ENCODE measurements at regions not wholly inside any gene's neighbourhood (a gene's known extent, or its start where the extent isn't known, plus 50 kb on each side); places are given as distances from the start of the nearest gene placed in this dataset.

DNA sequence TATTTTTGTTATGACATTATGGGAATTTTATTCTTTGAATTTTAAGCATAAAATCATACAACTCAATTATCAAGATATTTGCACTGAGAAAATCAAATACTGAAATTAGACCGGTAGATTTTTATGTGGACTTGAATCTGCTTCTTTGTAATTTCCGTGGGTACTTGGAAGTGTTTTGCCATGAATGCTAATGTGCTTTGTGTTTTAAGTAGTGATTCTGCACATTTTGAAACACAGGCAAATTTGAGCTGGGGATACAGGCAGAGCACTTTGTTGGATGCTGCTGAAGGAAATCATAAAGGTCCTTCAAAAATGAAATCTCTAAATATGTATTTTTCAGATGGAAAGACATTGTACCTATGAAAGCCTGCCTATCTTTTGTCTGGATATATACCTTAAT, 446.3 kb upstream of the POU3F3 start:
- H3K4me1 ChIP-seq: no peaks in the 10 kb centered on the region
- WGBS, 2 donors: 90 to 96% methylated on average over 2 of the region's 2 CpGs
- no peak for ATAC-seq

DNA sequence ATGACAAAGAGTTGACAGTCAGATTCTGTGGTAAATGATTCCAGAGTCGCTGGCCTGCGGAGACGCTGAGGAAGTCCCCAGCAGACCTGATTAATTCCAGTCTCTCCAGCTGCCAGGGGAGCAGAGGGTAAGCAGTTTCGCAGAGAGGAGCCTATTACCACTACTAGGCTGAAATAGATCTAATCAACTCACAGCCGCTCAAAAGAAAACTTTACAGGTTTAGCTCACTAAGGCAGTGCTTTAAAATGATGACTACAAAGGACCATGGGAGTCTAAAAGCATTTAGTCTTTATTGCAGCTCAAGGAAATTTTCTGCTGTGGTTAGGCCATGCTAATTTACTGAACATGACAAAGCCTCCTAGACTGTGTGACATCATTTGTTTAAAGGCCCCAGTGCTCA, 445.6 kb upstream of the POU3F3 start:
- no peak for ATAC-seq
- 27 to 37% methylated on average over 5 of the region's 5 CpGs for WGBS, 2 donors
- intact Hi-C loops (cut with DNase I): no loop called here

More for the DNA sequence above, 446.3 kb upstream of the POU3F3 start:
- intact Hi-C loops (cut with DNase I): no loop called here
- H3K27ac ChIP-seq: no peak overlapping the region
- no peaks in the 10 kb centered on the region for H3K36me3 ChIP-seq
- no peak overlapping the region for H3K4me3 ChIP-seq
- peaks cover 0 to 2% (median 0%) of the 10 kb centered on the region in 11 donors for H3K9me3 ChIP-seq
- peaks cover 0 to 24% (median 9%) of the 10 kb centered on the region in 7 donors for H3K27me3 ChIP-seq
- TF ChIP-seq, protein P1, sequence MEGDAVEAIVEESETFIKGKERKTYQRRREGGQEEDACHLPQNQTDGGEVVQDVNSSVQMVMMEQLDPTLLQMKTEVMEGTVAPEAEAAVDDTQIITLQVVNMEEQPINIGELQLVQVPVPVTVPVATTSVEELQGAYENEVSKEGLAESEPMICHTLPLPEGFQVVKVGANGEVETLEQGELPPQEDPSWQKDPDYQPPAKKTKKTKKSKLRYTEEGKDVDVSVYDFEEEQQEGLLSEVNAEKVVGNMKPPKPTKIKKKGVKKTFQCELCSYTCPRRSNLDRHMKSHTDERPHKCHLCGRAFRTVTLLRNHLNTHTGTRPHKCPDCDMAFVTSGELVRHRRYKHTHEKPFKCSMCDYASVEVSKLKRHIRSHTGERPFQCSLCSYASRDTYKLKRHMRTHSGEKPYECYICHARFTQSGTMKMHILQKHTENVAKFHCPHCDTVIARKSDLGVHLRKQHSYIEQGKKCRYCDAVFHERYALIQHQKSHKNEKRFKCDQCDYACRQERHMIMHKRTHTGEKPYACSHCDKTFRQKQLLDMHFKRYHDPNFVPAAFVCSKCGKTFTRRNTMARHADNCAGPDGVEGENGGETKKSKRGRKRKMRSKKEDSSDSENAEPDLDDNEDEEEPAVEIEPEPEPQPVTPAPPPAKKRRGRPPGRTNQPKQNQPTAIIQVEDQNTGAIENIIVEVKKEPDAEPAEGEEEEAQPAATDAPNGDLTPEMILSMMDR (IDR thresholded peaks at IDR 0.05): no peak
- no peak for DNase-seq

DNA sequence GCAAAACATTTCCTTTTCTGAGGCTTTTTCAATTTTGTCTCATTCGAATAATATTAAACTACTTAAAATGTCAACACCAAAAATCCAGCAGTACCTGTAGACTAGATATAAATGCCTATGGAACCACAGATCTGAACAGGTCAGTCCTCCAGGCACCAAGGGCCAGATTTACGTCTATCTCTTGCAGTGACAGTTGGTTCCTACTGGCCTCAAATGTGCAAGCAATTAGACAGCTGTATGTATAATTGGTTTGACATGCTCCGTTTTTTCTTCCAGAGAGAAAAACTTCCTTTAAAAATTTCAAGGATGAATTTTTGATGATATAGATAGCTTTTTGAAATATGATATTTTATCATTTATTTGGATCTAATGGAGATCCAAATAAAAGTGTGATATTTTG, 443.8 kb upstream of the POU3F3 start:
- intact Hi-C loops (cut with DNase I): no loop called here
- peaks cover 0 to 47% (median 10%) of the 10 kb centered on the region in 7 donors for H3K27me3 ChIP-seq
- ATAC-seq: no peak
- TF ChIP-seq, protein P1 (IDR thresholded peaks at IDR 0.05): no peak
- no peak overlapping the region for H3K4me3 ChIP-seq
- no peaks in the 10 kb centered on the region for H3K4me1 ChIP-seq
- DNase-seq: no peak
- no peak overlapping the region for H3K27ac ChIP-seq
- H3K36me3 ChIP-seq: no peaks in the 10 kb centered on the region
- H3K9me3 ChIP-seq: peaks cover 0 to 2% (median 0%) of the 10 kb centered on the region in 11 donors
- WGBS, 2 donors: 87 to 92% methylated on average over 3 of the region's 3 CpGs

More for the DNA sequence above, 445.6 kb upstream of the POU3F3 start:
- TF ChIP-seq, protein P1 (IDR thresholded peaks at IDR 0.05): no peak
- H3K4me3 ChIP-seq: no peak overlapping the region
- peaks cover 0 to 2% (median 0%) of the 10 kb centered on the region in 11 donors for H3K9me3 ChIP-seq
- peaks cover 0 to 30% (median 9%) of the 10 kb centered on the region in 7 donors for H3K27me3 ChIP-seq
- DNase-seq: no peak
- no peak overlapping the region for H3K27ac ChIP-seq
- no peaks in the 10 kb centered on the region for H3K36me3 ChIP-seq
- no peaks in the 10 kb centered on the region for H3K4me1 ChIP-seq

DNA sequence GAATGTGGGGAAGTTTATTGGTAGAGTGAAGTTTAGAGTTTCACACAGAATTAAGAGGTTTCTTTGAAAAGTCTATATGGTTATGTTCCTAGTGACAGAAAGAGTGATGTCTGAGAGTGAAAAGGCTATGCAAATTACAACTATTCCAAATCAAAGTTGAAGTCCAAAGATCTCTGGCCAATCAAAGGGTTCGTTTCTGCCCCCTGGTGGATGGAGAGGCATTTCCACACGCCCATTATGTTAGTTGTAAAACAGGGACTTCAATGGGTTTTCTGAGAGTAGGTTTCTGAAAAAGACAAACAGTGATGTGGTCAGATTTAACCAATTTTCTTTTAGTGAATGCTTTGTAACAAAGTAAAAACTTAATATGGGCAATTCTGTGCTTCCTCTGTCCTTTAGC, 441.5 kb upstream of the POU3F3 start:
- no peaks in the 10 kb centered on the region for H3K4me1 ChIP-seq
- H3K4me3 ChIP-seq: no peak overlapping the region
- TF ChIP-seq, protein P1 (IDR thresholded peaks at IDR 0.05): peak in 7 of 9 donors; percentile 25 to 58 (median 45)
- ATAC-seq (no peak), DNase-seq (no peak)
- H3K36me3 ChIP-seq: no peaks in the 10 kb centered on the region
- H3K9me3 ChIP-seq: peaks cover 0 to 2% (median 0%) of the 10 kb centered on the region in 11 donors
- no peak overlapping the region for H3K27ac ChIP-seq
- peaks cover 0 to 47% (median 13%) of the 10 kb centered on the region in 7 donors for H3K27me3 ChIP-seq
- 17 to 24% methylated on average over 2 of the region's 2 CpGs for WGBS, 2 donors
- intact Hi-C loops (cut with DNase I): no loop called here

All from heart right ventricle (tissue), 16 donors.